Thyroid gland (tissue), 4 donors: ENCODE measurements at regions not wholly inside any gene's neighbourhood (a gene's known extent, or its start where the extent isn't known, plus 50 kb on each side); places are given as distances from the start of the nearest gene placed in this dataset.

Experiments used
- DNase-seq, 2 donors: peaks; one replicate each; pipeline ENCODE4 v3.0.0-alpha.2; 2019
- H3K27ac ChIP-seq, 3 donors: fragments of 200-600 bp; sonication (generic); 1 replicate in 2 of 3; 2 replicates in 1 of 3; pipeline ENCODE4 v1.5.1; 2016 to 2019; ENCODE audit warnings: mild to moderate bottlenecking in 1 of 3, moderate library complexity in 1 of 3
- H3K27me3 ChIP-seq: fragments of 200-600 bp; sonication (generic); one replicate; pipeline ENCODE4 v1.5.1; 2019
- H3K36me3 ChIP-seq, 2 donors: fragments of 200-600 bp; sonication (generic); one replicate each; pipeline ENCODE4 v1.5.1; 2016 to 2019
- H3K4me1 ChIP-seq, 2 donors: fragments of 200-600 bp; sonication (generic); one replicate each; pipeline ENCODE4 v1.5.1; 2017 to 2019
- H3K4me3 ChIP-seq, 3 donors: fragments of 200-600 bp; sonication (generic); replicated peaks in 1 of 3; 1 replicate in 2 of 3; 2 replicates in 1 of 3; pipeline ENCODE4 v1.5.1; 2016; ENCODE audit warnings: mild to moderate bottlenecking in 1 of 3
- H3K9me3 ChIP-seq: fragments of 200-600 bp; sonication (generic); one replicate; pipeline ENCODE4 v1.5.1; 2017
- CTCF ChIP-seq, 6 experiments: fragments of 200-600 bp in 3 of 6; fragments of 450-650 bp in 3 of 6; sonication (generic) in 3 of 6; IDR thresholded peaks; one replicate each; pipeline ENCODE4 v1.5.1; 2016 to 2019; ENCODE audit warnings: antibody characterized with exemption in 6 of 6, mild to moderate bottlenecking in 2 of 6, inconsistent platforms in 1 of 6, moderate library complexity in 1 of 6
- POLR2A ChIP-seq, 2 donors: fragments of 450-650 bp; IDR thresholded peaks; one replicate each; pipeline ENCODE4 v1.6.1; 2017; ENCODE audit warnings: antibody characterized with exemption in 2 of 2, mild to moderate bottlenecking in 2 of 2, moderate library complexity in 1 of 2
- WGBS, 2 donors: methylation state at CpG; one replicate each; pipeline ENCODE4 v1.1.5; 2017; 5-methylcytosine and 5-hydroxymethylcytosine counted together
- intact Hi-C: fragments of 100-400 bp; cut with DNase I; formaldehyde crosslinking; loops from one replicate; pipeline ENCODE4 v1.15.1; 2023

- no peak overlapping the region for H3K27ac ChIP-seq
- peaks cover 0 to 8% of the 10 kb centered on the region in 2 donors for H3K4me1 ChIP-seq
- 41 to 58% methylated on average over 7 to 8 of the region's 8 CpGs for WGBS, 2 donors
- H3K36me3 ChIP-seq = no peaks in the 10 kb centered on the region
- H3K4me3 ChIP-seq = no peak overlapping the region
- TF ChIP-seq CTCF (IDR thresholded peaks at IDR 0.05) (no peak), POLR2A (IDR thresholded peaks at IDR 0.05) (no peak)
- intact Hi-C loops = loop anchor here (5.0 to 10.0 kb wide), 3 partner anchors 279 to 542 kb away; partner anchors contain the start of gene AFTPH
- H3K27me3 ChIP-seq = no peaks in the 10 kb centered on the region
- no peak for DNase-seq
- no peaks in the 10 kb centered on the region for H3K9me3 ChIP-seq
These were observed 122.4 kb upstream of the SLC1A4 start for GRCh38 chr2:64866797-64867196.

GRCh38 chr2:64867253-64867996 lies 121.8 kb upstream of the SLC1A4 start:
- no peak for TF ChIP-seq POLR2A (IDR thresholded peaks at IDR 0.05)
- no peak for TF ChIP-seq CTCF (IDR thresholded peaks at IDR 0.05)
- Histone ChIP-seq H3K27ac (no peak overlapping the region), H3K9me3 (no peaks in the 10 kb centered on the region), H3K4me3 (no peak overlapping the region), H3K36me3 (no peaks in the 10 kb centered on the region), H3K27me3 (no peaks in the 10 kb centered on the region), H3K4me1 (peaks cover 0 to 8% of the 10 kb centered on the region in 2 donors)
- intact Hi-C loops = loop anchor here (5.0 to 10.0 kb wide), 3 partner anchors 280 to 543 kb away; partner anchors contain the start of gene AFTPH
- 90% methylated on average over 9 of the region's 9 CpGs for WGBS, 2 donors
- DNase-seq = no peak

GRCh38 chr2:64869126-64869525 lies 120.1 kb upstream of the SLC1A4 start:
- Histone ChIP-seq H3K4me3 (no peak overlapping the region), H3K27me3 (no peaks in the 10 kb centered on the region), H3K27ac (no peak overlapping the region), H3K36me3 (no peaks in the 10 kb centered on the region), H3K4me1 (peaks cover 3 to 8% of the 10 kb centered on the region in 2 donors), H3K9me3 (no peaks in the 10 kb centered on the region)
- intact Hi-C loops = loop anchor here (5.0 to 10.0 kb wide), 3 partner anchors 282 to 544 kb away; partner anchors contain the start of gene AFTPH
- no peak for DNase-seq
- WGBS, 2 donors = 84 to 87% methylated on average over 9 to 10 of the region's 10 CpGs
- TF ChIP-seq CTCF (IDR thresholded peaks at IDR 0.05) (no peak), POLR2A (IDR thresholded peaks at IDR 0.05) (no peak)

GRCh38 chr2:64873472-64873924 lies 115.7 kb upstream of the SLC1A4 start:
- intact Hi-C loops = no loop called here
- TF ChIP-seq CTCF (IDR thresholded peaks at IDR 0.05) (peak; percentile 88 to 93 (median 92)), POLR2A (IDR thresholded peaks at IDR 0.05) (no peak)
- Histone ChIP-seq H3K27me3 (no peaks in the 10 kb centered on the region), H3K4me3 (no peak overlapping the region), H3K36me3 (no peaks in the 10 kb centered on the region), H3K4me1 (peaks cover 3 to 6% of the 10 kb centered on the region in 2 donors), H3K27ac (no peak overlapping the region), H3K9me3 (no peaks in the 10 kb centered on the region)
- DNase-seq = peak; percentile 76 to 81
- WGBS, 2 donors = 0 to 3% methylated on average over 3 to 14 of the region's 14 CpGs

GRCh38 chr2:64874593-64874992 lies 114.6 kb upstream of the SLC1A4 start:
- no peak for TF ChIP-seq POLR2A (IDR thresholded peaks at IDR 0.05)
- TF ChIP-seq CTCF (IDR thresholded peaks at IDR 0.05) = no peak
- intact Hi-C loops = no loop called here
- 81 to 93% methylated on average over 1 of the region's 1 CpG for WGBS, 2 donors

More at GRCh38 chr2:64874593-64874992, 114.6 kb upstream of the SLC1A4 start:
- no peak for DNase-seq
- H3K9me3 ChIP-seq = no peaks in the 10 kb centered on the region
- H3K27ac ChIP-seq = no peak overlapping the region
- no peak overlapping the region for H3K4me3 ChIP-seq
- H3K4me1 ChIP-seq = peaks cover 3 to 9% of the 10 kb centered on the region in 2 donors
- no peaks in the 10 kb centered on the region for H3K27me3 ChIP-seq
- H3K36me3 ChIP-seq = no peaks in the 10 kb centered on the region
